ENCODE measurements at regions not wholly inside any gene's neighbourhood (a gene's known extent, or its start where the extent isn't known, plus 50 kb on each side); places are given as distances from the start of the nearest gene placed in this dataset.

- no peak overlapping the region for H2AFZ ChIP-seq (ENCODE audit: insufficient read depth, low read depth, low read length, poor library complexity, severe bottlenecking)
- no peak overlapping the region for H3K27ac Mint-ChIP-seq
- ChIA-PET POLR2A (no interaction called here), CTCF (no interaction called here)
- DNase-seq (no peak), ATAC-seq (ENCODE audit: low read depth) (no peak)
- H3K27me3 ChIP-seq (replicated peaks in 1 of 4; ENCODE audit: control extremely low read depth in 1 of 4, control insufficient read depth in 3 of 4, insufficient read depth in 4 of 4, low read length in 3 of 4): no peaks in the 10 kb centered on the region
- no peak overlapping the region for H3K27ac ChIP-seq (ENCODE audit: low read length in 2 of 2)
- intact Hi-C loops (cut with micrococcal nuclease): no loop called here
- no peak for TF ChIP-seq EZH2 (IDR thresholded peaks at IDR 0.05; ENCODE audit: borderline replicate concordance, insufficient read depth, low read depth, low read length, poor library complexity, severe bottlenecking)
- TF ChIP-seq CTCF (IDR thresholded peaks at IDR 0.05): no peak
- no peak overlapping the region for H3K4me2 ChIP-seq (replicated peaks; ENCODE audit: low read depth, low read length, poor library complexity, severe bottlenecking)
- no peak overlapping the region for H3K9ac ChIP-seq (ENCODE audit: low read length)
- no peaks in the 10 kb centered on the region for H3K27me3 Mint-ChIP-seq
- H3K4me3 Mint-ChIP-seq: no peak overlapping the region
- no peak overlapping the region for H3K4me3 ChIP-seq (ENCODE audit: control extremely low read depth in 1 of 5, extremely low read depth in 1 of 5, insufficient read depth in 1 of 5, low read depth in 2 of 5, low read length in 4 of 5)
- no peaks in the 10 kb centered on the region for H3K4me1 ChIP-seq (ENCODE audit: control insufficient read depth in 2 of 2, insufficient read depth in 2 of 2, low read length in 2 of 2)
- no peaks in the 10 kb centered on the region for H4K20me1 ChIP-seq (ENCODE audit: control insufficient read depth, insufficient read depth, low read length, poor library complexity, severe bottlenecking)
- H3K4me1 Mint-ChIP-seq: no peaks in the 10 kb centered on the region
- no peaks in the 10 kb centered on the region for H3K9me3 Mint-ChIP-seq (ENCODE audit: insufficient read depth)
- H3K36me3 ChIP-seq (replicated peaks in 1 of 2; ENCODE audit: control extremely low read depth in 1 of 2, control insufficient read depth in 1 of 2, extremely low read depth in 1 of 2, insufficient read depth in 2 of 2, low read length in 1 of 2): no peaks in the 10 kb centered on the region
- peaks cover 0 to 1% (median 0%) of the 10 kb centered on the region in 3 donors for H3K9me3 ChIP-seq (ENCODE audit: control extremely low read depth in 1 of 3, control insufficient read depth in 2 of 3, insufficient read depth in 1 of 3, low read length in 2 of 3)
- no peaks in the 10 kb centered on the region for H3K79me2 ChIP-seq (ENCODE audit: control insufficient read depth, insufficient read depth, low read length)
Measured at GRCh38 chr12:58225203-58225877, 284.0 kb downstream of the ATP23 start.

GRCh38 chr12:58233886-58234285, 292.5 kb downstream of the ATP23 start:
- intact Hi-C loops (cut with micrococcal nuclease): no loop called here
- H3K27me3 ChIP-seq (replicated peaks in 1 of 4; ENCODE audit: control extremely low read depth in 1 of 4, control insufficient read depth in 3 of 4, insufficient read depth in 4 of 4, low read length in 3 of 4): no peaks in the 10 kb centered on the region
- no peak overlapping the region for H3K4me3 Mint-ChIP-seq
- H3K79me2 ChIP-seq (ENCODE audit: control insufficient read depth, insufficient read depth, low read length): no peaks in the 10 kb centered on the region
- no peak overlapping the region for H2AFZ ChIP-seq (ENCODE audit: insufficient read depth, low read depth, low read length, poor library complexity, severe bottlenecking)
- H3K9me3 ChIP-seq (ENCODE audit: control extremely low read depth in 1 of 3, control insufficient read depth in 2 of 3, insufficient read depth in 1 of 3, low read length in 2 of 3): peaks cover 0 to 7% (median 0%) of the 10 kb centered on the region in 3 donors
- H3K27ac ChIP-seq (ENCODE audit: low read length in 2 of 2): no peak overlapping the region
- peaks cover 21% of the 10 kb centered on the region for H3K27me3 Mint-ChIP-seq
- DNase-seq (no peak), ATAC-seq (ENCODE audit: low read depth) (no peak)
- WGBS (ENCODE audit: insufficient coverage): 60% methylated on average over 1 of the region's 2 CpGs
- H3K9ac ChIP-seq (ENCODE audit: low read length): no peak overlapping the region
- H4K20me1 ChIP-seq (ENCODE audit: control insufficient read depth, insufficient read depth, low read length, poor library complexity, severe bottlenecking): no peaks in the 10 kb centered on the region
- no peaks in the 10 kb centered on the region for H3K4me1 ChIP-seq (ENCODE audit: control insufficient read depth in 2 of 2, insufficient read depth in 2 of 2, low read length in 2 of 2)
- no peak overlapping the region for H3K4me3 ChIP-seq (ENCODE audit: control extremely low read depth in 1 of 5, extremely low read depth in 1 of 5, insufficient read depth in 1 of 5, low read depth in 2 of 5, low read length in 4 of 5)
- H3K4me1 Mint-ChIP-seq: no peaks in the 10 kb centered on the region
- H3K36me3 ChIP-seq (replicated peaks in 1 of 2; ENCODE audit: control extremely low read depth in 1 of 2, control insufficient read depth in 1 of 2, extremely low read depth in 1 of 2, insufficient read depth in 2 of 2, low read length in 1 of 2): no peaks in the 10 kb centered on the region
- no peak overlapping the region for H3K4me2 ChIP-seq (replicated peaks; ENCODE audit: low read depth, low read length, poor library complexity, severe bottlenecking)
- ChIA-PET CTCF (no interaction called here), POLR2A (no interaction called here)
- H3K27ac Mint-ChIP-seq: no peak overlapping the region
- TF ChIP-seq CTCF (IDR thresholded peaks at IDR 0.05) (no peak), EZH2 (IDR thresholded peaks at IDR 0.05; ENCODE audit: borderline replicate concordance, insufficient read depth, low read depth, low read length, poor library complexity, severe bottlenecking) (no peak)
- no peaks in the 10 kb centered on the region for H3K9me3 Mint-ChIP-seq (ENCODE audit: insufficient read depth)

Data from B cell (primary cell).